ENCODE measurements at regions not wholly inside any gene's neighbourhood (a gene's known extent, or its start where the extent isn't known, plus 50 kb on each side); places are given as distances from the start of the nearest gene placed in this dataset.

- TF ChIP-seq CTCF (IDR thresholded peaks at IDR 0.05; ENCODE audit: insufficient read depth, low read length, poor library complexity, severe bottlenecking) (no peak), EZH2phosphoT487 (conservative IDR thresholded peaks at IDR 0.05; ENCODE audit: low read length) (no peak)
Measured at GRCh38 chr15:46120713-46121112, 485.9 kb downstream of the SQOR start.

Measured in SU-DHL-6 (cell line).